ENCODE measurements at regions not wholly inside any gene's neighbourhood (a gene's known extent, or its start where the extent isn't known, plus 50 kb on each side); places are given as distances from the start of the nearest gene placed in this dataset.
"Not testable (repeated sequence)": the region's sequence is repeated elsewhere in the genome, so short reads cannot be mapped to it uniquely, and the experiment has no call there.

DNA sequence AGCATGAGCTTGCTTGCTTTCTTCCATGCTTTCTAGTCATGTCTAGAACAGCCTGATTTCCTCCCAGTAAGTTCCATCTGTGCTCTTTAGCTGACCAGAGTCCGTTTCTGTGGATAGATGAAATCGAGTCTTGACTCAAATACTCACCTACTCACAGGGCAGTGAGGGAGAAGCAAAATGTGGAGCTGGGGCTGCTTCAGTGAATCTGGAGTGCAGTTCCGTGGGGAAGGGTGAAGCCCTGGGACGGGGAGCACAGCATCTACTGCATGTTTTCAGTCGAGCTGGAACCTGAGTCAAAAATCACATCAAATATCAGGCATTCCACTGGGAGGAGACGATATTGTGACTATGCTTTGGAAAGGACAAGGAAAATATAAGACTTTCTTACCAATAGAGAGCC lies 70.3 kb upstream of the PRMT8 start:
- no peak for DNase-seq (ENCODE audit: low spot score)

DNA sequence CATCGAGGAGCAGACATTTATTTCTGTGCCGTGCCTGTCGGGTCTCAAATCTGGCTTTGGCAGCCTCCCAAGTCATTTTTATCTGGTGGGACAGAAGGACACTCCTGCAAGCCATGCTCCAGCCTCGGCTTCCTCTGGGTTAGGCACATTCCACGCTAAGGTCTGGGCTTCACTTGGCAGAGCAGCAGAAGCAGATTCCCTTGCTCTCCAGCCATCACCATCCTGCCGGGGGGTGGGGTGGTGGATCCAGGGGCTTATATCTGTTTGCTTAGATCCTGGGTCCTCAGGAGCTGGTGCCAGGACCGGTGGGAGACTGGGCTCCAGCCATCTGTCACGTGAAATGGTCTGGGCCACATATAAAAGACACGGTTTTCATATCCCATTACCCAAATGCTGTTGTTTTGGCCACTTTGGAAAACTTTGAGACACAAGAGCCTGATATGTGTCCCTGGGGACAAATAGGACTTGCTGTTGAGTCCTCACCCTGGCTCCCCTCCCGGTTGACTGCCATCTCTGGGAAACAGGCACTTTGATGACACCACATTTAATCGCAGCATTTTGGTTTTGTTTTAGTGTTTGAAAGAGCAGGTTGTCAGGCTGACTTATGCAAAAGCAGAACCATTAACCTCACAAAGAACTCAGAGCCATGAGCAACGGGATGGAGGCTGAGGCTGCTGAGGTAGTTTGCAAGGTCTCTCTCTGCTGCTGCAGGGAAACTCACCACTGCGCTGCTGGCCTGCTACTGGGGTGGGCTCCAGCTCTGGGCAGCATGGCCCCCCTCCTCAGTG lies 69.6 kb upstream of the PRMT8 start:
- no peak for DNase-seq (ENCODE audit: low spot score)

DNA sequence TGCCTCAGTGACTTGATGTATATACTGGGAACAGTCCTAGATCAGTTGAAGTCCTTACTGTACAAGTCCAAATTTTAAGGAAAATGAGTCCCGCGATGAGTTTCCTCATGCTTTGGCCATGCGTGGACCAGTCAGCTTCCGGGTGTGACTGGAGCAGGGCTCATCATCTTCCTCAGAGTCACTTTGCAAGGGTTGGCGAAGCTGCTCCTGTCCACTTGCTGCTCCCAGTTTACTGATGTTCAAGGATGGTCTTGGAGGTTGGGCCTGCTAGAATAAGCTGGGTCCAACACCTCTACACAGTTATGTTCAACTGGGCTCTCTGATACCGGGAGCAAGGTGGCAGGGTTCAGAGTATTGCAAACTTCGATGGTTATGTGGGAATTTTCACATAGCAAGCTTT lies 66.2 kb upstream of the PRMT8 start:
- DNase-seq (ENCODE audit: low spot score) = not testable (repeated sequence)

DNA sequence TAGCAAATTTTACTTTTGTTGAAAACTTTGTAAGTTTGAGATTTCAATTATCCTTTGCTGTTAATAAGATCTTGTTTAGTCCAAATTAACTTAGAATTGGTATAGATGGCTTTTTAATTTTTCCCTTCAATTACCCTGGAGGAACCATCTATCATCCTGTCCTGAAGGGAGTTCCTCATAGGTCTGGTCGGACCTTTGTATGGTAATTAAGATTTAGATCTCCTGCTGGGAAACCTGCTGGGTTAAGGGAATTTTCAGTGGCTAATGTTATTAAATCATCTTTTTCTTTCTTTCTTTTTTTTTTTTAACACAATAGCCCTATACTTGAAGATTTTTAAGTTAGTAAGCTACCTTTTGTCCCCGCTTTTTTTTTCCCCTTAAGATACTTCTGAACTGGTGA lies 63.0 kb upstream of the PRMT8 start:
- no peak for DNase-seq (ENCODE audit: low spot score)

DNA sequence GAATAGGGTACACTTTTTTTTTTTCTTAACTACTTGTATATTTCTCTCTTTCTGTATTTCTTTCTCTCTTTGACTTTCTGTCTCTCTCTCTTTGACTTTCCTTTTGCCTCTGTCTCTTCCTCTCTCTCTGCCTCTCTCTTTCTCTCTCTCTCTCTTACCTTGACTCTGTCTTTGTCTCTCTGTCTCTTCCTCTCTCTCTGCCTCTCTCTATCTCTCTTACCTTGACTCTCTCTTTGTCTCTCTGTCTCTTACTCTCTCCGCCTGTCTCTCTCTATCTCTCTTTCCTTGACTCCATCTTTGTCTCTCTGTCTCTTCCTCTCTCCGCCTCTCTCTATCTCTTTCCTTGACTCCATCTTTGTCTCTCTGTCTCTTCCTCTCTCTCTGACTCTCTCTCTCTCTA lies 62.4 kb upstream of the PRMT8 start:
- DNase-seq (ENCODE audit: low spot score) = no peak

DNA sequence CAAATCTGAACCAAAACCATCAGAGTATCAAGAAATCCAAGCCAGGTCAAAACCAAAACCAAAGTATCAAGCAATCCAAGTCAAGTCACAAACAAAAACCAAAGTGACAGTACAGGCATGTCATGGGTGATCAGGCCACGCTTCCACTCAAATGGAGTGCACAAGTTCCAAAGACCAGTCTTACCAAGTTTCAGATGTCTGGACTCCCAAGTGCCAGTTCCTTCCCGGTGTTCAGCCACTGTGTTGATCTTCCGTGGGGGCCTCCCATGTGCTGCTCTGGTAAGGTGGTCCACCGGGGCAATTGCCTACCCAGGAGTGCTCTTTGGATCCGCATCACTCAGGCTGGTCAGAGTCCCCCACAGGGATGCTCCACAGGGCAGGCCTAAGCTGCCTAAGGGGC lies 61.5 kb upstream of the PRMT8 start:
- DNase-seq (ENCODE audit: low spot score) = not testable (repeated sequence)

DNA sequence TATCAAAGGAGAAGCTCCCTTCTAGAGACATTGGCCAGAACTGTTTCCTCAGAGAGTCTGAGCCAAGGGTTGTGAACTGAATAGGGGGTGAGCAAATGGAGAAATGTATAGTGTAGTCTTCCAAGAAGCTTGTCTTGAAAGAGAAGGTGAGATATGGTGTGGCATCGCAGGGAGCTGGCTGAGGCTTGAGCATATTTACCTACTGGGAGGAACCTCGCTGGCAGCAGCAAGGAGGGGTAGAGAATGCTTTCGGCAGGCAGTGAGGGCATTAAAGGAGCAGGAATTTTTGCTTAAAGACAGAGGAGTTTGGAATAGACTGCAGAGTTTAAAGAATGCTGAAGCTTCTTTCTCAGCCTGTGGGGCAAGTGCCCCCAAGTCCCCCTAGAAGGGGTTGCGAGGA lies 59.3 kb upstream of the PRMT8 start:
- no peak for DNase-seq (ENCODE audit: low spot score)

DNA sequence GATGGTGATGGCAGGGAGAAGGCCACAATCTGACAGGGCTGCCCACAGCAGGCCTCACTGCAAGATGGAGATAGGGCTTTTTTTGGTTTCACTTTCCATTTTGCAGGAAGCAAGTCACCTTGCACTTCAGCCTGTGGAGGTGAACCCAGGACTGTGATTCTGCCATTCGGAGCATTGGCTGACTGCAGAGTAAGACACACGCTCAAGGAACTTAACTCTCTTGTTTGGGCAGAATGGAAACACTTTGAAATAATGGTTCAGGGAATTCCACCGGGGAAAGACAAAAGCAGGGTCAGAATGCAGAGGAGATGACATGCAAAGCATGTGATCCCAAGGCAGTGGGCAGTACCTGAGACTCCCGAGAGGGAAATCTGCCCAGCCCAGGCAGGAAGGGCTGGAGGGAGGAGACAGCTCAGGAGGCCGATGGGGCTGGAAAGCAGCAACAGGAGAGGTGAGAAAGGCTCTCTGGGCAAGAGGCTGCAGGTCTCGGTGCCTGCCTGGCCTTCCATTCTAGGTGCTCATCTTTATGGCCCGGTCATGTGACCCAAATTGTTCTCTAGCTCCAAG lies 58.7 kb upstream of the PRMT8 start:
- no peak for DNase-seq (ENCODE audit: low spot score)

DNA sequence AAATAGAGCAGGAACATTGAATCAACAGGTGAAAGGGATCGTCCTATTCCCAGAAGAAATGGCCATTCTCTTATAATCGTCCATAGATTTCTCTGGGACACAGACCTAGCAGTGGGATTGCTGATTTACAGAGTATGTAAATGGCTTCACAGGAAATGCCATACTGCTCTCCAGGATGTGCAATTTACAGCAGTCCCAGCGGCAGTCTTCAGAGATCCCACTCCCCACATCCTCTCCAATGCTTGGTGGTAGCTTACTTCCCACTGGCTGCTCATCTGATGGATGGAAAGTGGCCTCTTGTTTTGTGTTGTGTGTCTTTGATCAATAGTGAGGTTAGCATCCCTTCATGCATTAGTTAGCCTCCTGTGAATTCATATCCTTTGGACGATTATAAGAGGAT lies 58.1 kb upstream of the PRMT8 start:
- no peak for DNase-seq (ENCODE audit: low spot score)

DNA sequence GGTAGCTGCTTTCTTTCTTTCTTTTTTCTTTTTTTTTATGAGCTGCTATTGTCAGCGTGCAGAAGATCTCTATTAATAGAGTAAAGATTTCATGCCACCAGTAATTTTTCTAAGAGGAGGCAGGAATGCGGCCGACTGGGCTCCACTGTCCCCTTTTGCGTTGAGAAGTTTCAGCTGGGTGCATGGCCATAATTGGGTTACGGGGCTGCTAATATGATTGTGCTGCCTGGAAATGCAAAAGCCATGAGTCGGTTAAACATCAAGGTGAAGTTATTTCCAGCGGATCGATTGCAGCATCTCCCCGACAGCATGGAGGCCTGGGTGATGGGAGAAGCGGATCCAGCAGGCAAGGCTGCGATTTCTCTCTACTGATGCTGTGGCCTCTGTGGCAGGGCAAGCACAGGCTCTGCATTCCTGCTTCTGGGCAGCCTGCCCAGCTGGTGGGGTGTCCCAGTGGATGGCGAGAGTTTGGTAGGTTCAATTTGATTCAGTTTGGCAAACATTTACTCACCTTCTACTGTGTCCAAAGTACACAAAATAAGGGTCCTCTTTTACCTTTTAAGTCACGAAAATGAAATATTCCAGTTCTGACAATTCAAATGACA lies 54.4 kb upstream of the PRMT8 start:
- no peak for DNase-seq (ENCODE audit: low spot score)

DNA sequence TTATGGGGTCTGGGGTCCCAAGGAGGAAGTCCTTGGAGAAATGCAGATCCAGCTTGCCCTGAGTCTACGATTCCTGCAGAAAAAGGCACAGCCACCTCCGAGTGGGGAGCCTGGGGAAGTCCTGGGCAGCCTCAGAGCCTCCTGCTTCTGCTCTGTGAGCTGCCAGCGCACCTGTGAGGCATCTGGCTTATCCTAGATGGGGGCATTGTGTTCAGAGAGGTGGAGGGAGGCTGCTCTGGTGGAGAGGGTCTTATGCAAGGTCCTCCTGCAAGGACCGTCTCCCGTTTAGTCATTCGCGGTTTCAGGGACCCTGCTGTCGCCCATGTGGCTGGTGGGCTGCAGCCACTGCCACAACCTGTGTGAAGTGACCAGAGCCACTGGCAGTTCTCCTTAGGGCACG lies 53.0 kb upstream of the PRMT8 start:
- no peak for DNase-seq (ENCODE audit: low spot score)

DNA sequence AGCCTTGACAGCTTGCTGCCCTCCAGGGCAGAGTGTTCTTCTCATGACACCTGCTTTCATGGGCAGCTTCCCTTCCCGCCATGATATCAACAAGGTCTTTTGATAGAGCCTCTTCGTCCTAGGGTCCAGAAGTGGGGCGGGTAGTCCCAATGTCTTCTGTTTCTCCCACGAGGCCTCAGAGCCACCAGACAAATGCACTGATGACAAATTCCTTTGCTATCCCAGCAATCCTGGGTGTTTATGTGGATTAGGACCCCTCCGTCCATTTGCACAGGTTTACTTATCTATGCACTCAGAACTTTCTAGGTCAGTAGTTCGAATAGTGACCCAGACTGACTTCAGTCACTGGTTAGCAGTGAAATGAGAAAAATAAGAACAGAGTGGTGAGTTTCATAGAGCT lies 52.6 kb upstream of the PRMT8 start:
- no peak for DNase-seq (ENCODE audit: low spot score)
